Hepatocyte (in vitro differentiated cells): ENCODE measurements at regions not wholly inside any gene's neighbourhood (a gene's known extent, or its start where the extent isn't known, plus 50 kb on each side); places are given as distances from the start of the nearest gene placed in this dataset.

Source experiments
- CTCF ChIP-seq: fragments of 200-600 bp; sonication (generic); IDR thresholded peaks from 2 replicates; pipeline ENCODE4 v1.5.1; 2016; ENCODE audit warnings: antibody characterized with exemption, mild to moderate bottlenecking; ENCODE audit not compliant: poor library complexity
- EZH2 ChIP-seq: fragments of 200-600 bp; sonication (generic); IDR thresholded peaks from 2 replicates; pipeline ENCODE4 v1.6.1; 2016; ENCODE audit warnings: antibody characterized with exemption, mild to moderate bottlenecking, borderline replicate concordance
- EZH2phosphoT487 ChIP-seq: fragments of 200-600 bp; sonication (generic); IDR thresholded peaks from one replicate; pipeline ENCODE4 v1.6.1; 2018; ENCODE audit warnings: antibody characterized with exemption, mild to moderate bottlenecking, low read depth, moderate library complexity; ENCODE audit not compliant: unreplicated experiment, severe bottlenecking

DNA sequence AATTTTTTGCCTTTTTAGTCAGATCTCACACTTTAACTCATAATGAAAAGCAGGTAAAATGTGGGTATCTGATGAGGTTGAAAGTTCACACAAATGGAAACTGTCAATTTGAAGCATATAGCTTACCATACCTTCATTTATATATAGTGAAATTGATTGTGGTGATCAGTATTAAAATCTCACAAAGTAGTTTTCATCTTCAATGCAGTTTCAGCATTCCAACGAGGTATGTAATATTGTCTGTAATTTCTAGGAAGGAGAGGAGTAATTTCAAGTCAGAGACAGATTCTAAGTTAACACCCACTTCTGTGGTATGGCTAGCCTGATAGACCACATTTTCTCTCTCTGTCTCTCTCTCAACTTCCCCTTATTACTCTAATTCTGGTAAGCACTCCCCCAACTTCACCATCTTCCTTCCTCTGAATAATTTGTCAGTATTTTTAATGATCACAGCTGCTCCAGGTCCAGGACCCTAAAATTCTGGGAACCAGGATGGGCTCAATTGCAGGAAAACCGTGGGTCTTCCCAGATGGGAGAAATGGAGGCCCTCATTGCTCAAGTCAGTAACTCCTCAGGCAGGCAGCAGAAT lies 455.7 kb downstream of the FGF9 start:
- TF ChIP-seq CTCF (no peak), EZH2 (no peak), EZH2phosphoT487 (no peak)
